AG09309 (cell line): ENCODE measurements at regions not wholly inside any gene's neighbourhood (a gene's known extent, or its start where the extent isn't known, plus 50 kb on each side); places are given as distances from the start of the nearest gene placed in this dataset.
A peak's percentile ranks its signal among the peaks of the same experiment; 100 is the strongest.

ENCODE experiments used
- DNase-seq: peaks from one replicate; pipeline ENCODE4 v3.0.0-alpha.2; 2010; ENCODE audit warnings: low read depth
- H3K4me3 ChIP-seq: 2 replicates; pipeline ENCODE4 v1.5.1; 2011; ENCODE audit warnings: mild to moderate bottlenecking, low read depth, low read length, moderate library complexity; ENCODE audit not compliant: control insufficient read depth
- TF ChIP-seq, protein P1 (sequence below): IDR thresholded peaks from 2 replicates; pipeline ENCODE4 v1.5.1; 2011; ENCODE audit warnings: mild to moderate bottlenecking, low read depth, low read length, inconsistent platforms; ENCODE audit not compliant: insufficient read depth, control insufficient read depth; ENCODE audit errors: missing control alignments

DNA sequence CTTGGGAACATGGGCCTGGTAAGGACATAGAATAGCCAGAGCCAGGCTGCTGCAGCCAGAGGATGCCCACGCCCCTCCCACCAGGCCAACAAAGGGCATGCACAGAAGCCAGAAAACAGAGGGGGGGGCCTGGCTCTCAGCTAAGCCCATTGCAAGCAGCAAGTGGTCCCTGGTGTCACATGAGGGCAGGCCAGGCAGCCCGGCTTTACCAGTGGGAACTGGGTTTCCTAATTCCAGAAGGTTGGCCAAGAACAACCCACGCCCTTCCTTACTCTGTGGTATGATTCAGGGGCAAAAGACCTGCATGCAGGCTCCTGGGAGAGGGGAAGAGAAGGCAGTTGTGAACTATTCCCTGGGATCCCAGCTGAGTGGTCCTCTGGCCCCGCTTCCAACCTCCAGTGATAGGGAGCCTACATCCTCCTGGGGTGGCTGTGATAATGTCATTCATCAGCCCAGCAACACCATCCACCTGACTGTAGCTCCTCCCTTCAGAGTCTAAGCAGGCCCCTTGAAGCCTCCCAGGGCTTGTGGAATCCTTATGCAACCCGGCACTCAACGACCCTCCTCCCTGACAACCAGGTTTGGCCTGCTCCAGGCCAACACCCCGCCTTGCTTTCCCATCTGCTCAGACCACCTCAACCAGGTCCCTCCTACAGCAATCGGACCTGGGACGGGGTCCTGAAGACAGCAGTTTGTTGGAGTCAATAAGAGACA is 62.1 kb upstream of the LMO1 start:
- TF ChIP-seq, protein P1, sequence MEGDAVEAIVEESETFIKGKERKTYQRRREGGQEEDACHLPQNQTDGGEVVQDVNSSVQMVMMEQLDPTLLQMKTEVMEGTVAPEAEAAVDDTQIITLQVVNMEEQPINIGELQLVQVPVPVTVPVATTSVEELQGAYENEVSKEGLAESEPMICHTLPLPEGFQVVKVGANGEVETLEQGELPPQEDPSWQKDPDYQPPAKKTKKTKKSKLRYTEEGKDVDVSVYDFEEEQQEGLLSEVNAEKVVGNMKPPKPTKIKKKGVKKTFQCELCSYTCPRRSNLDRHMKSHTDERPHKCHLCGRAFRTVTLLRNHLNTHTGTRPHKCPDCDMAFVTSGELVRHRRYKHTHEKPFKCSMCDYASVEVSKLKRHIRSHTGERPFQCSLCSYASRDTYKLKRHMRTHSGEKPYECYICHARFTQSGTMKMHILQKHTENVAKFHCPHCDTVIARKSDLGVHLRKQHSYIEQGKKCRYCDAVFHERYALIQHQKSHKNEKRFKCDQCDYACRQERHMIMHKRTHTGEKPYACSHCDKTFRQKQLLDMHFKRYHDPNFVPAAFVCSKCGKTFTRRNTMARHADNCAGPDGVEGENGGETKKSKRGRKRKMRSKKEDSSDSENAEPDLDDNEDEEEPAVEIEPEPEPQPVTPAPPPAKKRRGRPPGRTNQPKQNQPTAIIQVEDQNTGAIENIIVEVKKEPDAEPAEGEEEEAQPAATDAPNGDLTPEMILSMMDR: no peak
- no peak for DNase-seq
- no peak overlapping the region for H3K4me3 ChIP-seq

DNA sequence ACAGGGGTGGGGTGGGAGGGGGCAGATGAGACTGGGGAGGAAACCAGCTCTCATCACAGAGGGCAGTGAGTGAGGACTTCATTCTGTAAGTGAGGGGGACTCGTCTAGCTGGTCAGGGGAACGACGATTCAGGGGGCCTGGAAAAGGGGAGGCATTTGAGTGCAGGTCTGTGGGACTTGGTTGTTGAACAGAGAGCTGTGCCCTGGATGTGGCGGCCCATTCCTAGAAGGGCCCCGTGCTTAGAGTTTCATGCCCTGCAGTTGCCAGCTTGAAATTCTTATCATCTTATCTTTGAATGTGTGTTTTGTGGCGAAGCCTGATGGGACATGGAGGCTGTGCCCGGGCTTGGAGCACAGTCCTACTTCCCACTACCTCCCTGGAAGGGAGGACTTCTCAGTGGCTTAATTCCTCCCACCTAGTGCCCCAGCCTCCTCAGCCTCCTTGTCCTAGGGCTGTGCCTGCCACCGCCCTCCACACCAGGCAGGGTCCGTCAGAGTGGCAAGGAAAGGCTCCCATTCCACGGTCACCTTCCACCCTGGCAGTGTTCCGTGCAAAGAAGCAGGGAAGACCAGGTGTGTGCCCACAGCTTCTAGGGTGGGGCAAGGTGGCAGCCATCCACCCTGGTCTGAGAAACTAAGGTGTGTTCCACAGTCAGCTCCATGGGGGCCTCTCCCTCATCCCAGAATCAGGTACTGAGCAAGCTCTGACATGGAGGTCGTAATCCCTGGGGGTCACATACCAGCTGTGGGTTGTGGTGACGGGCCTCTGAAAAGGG is 59.7 kb upstream of the LMO1 start:
- TF ChIP-seq, protein P1: no peak
- no peak for DNase-seq
- no peak overlapping the region for H3K4me3 ChIP-seq

DNA sequence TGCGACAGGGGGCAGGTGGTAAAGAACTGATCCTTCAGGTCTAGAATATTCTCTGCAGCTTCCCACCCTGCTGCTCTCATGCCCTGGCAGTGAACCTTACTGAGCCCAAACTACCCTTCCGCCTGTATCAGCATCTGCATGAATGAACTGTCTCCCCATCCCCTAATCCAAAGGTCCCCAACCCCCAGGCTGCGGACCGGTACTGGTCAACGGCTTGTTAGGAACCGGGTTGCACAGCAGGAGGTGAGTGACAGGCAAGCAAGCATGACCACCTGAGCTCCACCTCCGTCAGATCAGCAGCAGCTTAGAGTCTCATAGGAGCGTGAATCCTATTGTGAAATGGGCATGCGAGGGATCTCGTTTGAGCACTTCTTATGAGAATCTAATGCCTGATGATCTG is 58.2 kb upstream of the LMO1 start:
- DNase-seq: no peak
- H3K4me3 ChIP-seq: no peak overlapping the region
- TF ChIP-seq, protein P1: no peak

DNA sequence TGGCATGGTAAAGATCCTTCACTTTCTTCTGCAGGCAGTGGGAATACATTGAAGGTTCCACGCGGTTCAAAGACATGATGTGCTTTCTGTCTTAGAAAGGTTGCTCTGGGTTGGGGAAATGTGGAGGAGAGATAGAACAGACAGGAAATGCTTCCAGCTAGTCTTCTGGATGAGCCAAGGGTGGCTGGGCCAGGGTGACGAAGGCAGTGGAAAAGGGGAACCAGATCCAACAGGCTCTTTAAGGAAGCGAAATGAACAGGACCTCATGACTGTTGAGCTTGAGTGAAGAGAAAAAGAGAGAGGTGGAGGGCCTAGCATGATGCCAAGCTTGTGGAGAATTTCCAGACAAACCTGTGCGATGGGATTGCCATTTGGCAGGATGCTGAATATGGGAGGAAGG is 56.4 kb upstream of the LMO1 start:
- DNase-seq: no peak
- TF ChIP-seq, protein P1: no peak
- H3K4me3 ChIP-seq: no peak overlapping the region

DNA sequence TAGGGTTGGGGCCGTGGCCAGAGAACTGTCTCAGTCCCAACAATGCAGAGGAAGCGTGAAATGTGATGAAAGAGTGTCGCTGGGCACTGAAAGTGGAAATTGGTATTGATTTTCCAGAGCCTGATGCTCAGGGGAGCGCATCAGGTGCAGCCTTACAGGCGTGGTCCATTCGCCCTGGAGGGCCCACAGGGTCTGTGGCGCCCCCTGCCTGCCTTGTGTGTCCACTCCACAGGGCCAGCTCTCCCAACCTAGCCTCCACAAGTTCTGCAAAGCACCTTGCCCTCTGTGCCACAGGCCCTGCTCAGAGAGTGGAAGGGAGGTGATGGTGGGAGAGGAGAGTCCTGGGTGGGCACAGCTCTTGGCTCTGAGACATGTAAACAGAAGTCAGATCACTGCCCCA is 54.9 kb upstream of the LMO1 start:
- H3K4me3 ChIP-seq: no peak overlapping the region
- TF ChIP-seq, protein P1: peak; percentile 19
- DNase-seq: no peak

DNA sequence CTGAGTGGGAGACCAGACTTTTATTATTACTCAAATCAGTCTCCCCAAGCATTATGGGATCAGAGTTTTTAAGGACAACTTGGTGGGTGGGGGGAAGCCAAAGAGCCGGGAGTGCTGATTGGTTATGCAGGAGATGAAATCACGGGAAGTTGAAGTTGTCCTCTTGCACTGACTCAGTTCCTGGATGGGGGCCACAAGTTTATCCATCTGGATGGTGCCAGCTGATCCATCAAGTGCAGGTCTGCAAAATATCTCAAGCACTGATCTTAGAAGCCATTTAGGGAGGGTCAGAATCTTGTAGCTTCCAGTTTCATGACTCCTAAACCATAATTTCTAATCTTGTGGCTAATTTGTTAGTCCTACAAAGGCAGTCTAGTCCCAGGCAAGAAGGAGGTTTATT is 53.5 kb upstream of the LMO1 start:
- DNase-seq: no peak
- TF ChIP-seq, protein P1: no peak

More for the DNA sequence above, 53.5 kb upstream of the LMO1 start:
- no peak overlapping the region for H3K4me3 ChIP-seq
